GM12878 (cell line): ENCODE measurements at regions not wholly inside any gene's neighbourhood (a gene's known extent, or its start where the extent isn't known, plus 50 kb on each side); places are given as distances from the start of the nearest gene placed in this dataset.

Source experiments
- ATAC-seq: fragments of 200-7000 bp; cut with Tn5 transposase; 3 replicates; pipeline ENCODE4 v1.9.1; 2020; ENCODE audit warnings: mild to moderate bottlenecking, moderate library complexity
- BruUV-seq: library from RNA; stranded (reverse); fragments of 400-500 nt; replicated peaks from 2 replicates; lab custom pipeline; 2021; lab: Mats Ljungman, UMichigan
- CTCF ChIA-PET: fragments of 300-600 bp; sonication (Branson Sonifier 250); formaldehyde crosslinking; extraction: SDS; loops from one replicate; lab custom pipeline; 2021; ENCODE audit warnings: inconsistent platforms; lab: Yijun Ruan, JAX
- POLR2A ChIA-PET: fragments of 350-600 bp; formaldehyde crosslinking; extraction: SDS; loops from one replicate; lab custom pipeline; 2021; ENCODE audit warnings: inconsistent platforms; lab: Charles Lee
- RAD21 ChIA-PET: fragments of 300-600 bp; sonication (Branson Sonifier 250); formaldehyde crosslinking; loops from one replicate; lab custom pipeline; 2023; ENCODE audit warnings: antibody characterized with exemption; ENCODE audit not compliant: unreplicated experiment; lab: Charles Lee
- SMC1A ChIA-PET: fragments of 300-600 bp; sonication (Branson Sonifier 250); formaldehyde crosslinking; loops from one replicate; lab custom pipeline; 2023; ENCODE audit not compliant: unreplicated experiment, uncharacterized antibody; lab: Charles Lee
- DNase-seq: peaks from one replicate; pipeline ENCODE4 v3.0.0-alpha.2; 2011; ENCODE audit warnings: low read depth, low spot score
- FAIRE-seq: peaks from 3 replicates; lab custom pipeline; 2011; peaks lifted over from hg19 to GRCh38; lab: Jason Lieb, UNC
- H2AFZ ChIP-seq: 2 replicates; pipeline ENCODE4 v1.6.0; 2011; ENCODE audit warnings: low read depth, low read length, control low read depth; ENCODE audit not compliant: control insufficient read depth
- H3K27ac ChIP-seq: 2 replicates; pipeline ENCODE4 v1.5.1; 2011; ENCODE audit warnings: control low read depth; ENCODE audit not compliant: control insufficient read depth, insufficient read depth
- H3K27me3 ChIP-seq, 2 experiments: replicated peaks in 1 of 2; 2 replicates each; pipeline versions ENCODE4 v1.6.0 to v1.6.1; 2011; ENCODE audit warnings: low read length in 1 of 2; ENCODE audit not compliant: control insufficient read depth in 2 of 2, insufficient read depth in 2 of 2
- H3K36me3 ChIP-seq, 2 experiments: 2 replicates each; pipeline ENCODE4 v1.5.1; 2011; ENCODE audit warnings: low read length in 1 of 2; ENCODE audit not compliant: control insufficient read depth in 2 of 2, insufficient read depth in 2 of 2
- H3K4me1 ChIP-seq: 2 replicates; pipeline ENCODE4 v1.6.1; 2011; ENCODE audit warnings: mild to moderate bottlenecking, low read length, moderate library complexity, mixed read lengths; ENCODE audit not compliant: control insufficient read depth, insufficient read depth
- H3K4me2 ChIP-seq: 2 replicates; pipeline ENCODE4 v1.6.0; 2011; ENCODE audit warnings: control low read depth; ENCODE audit not compliant: control insufficient read depth, insufficient read depth
- H3K4me3 ChIP-seq: fragments of 200-600 bp; sonication (generic); 2 replicates; pipeline ENCODE4 v1.5.1; 2016
- H3K79me2 ChIP-seq: 2 replicates; pipeline ENCODE4 v1.6.0; 2011; ENCODE audit warnings: low read length; ENCODE audit not compliant: control insufficient read depth, insufficient read depth
- H3K9ac ChIP-seq: 2 replicates; pipeline ENCODE4 v1.8.0; 2011; ENCODE audit warnings: low read length, control low read depth, mixed read lengths; ENCODE audit not compliant: control insufficient read depth, insufficient read depth
- H3K9me3 ChIP-seq: replicated peaks from 3 replicates; pipeline ENCODE4 v1.5.1; 2011; ENCODE audit warnings: mild to moderate bottlenecking, low read length; ENCODE audit not compliant: control insufficient read depth, insufficient read depth
- H4K20me1 ChIP-seq: 2 replicates; pipeline ENCODE4 v1.6.0; 2011; ENCODE audit not compliant: control insufficient read depth, insufficient read depth
- BRCA1 ChIP-seq: IDR thresholded peaks from 2 replicates; pipeline ENCODE4 v1.6.1; 2011; ENCODE audit warnings: low read depth, low read length, improper control_type of control experiment
- CBFB ChIP-seq: IDR thresholded peaks from 2 replicates; pipeline ENCODE4 v1.6.1; 2016; ENCODE audit warnings: antibody characterized with exemption, low read depth
- CREM ChIP-seq: IDR thresholded peaks from 2 replicates; pipeline ENCODE4 v1.6.1; 2014; ENCODE audit warnings: antibody characterized with exemption, low read depth
- E2F8 ChIP-seq: fragments of 450-650 bp; IDR thresholded peaks from 2 replicates; pipeline ENCODE4 v1.6.1; 2018; ENCODE audit warnings: mild to moderate bottlenecking, low read depth, moderate library complexity; ENCODE audit not compliant: partially characterized antibody
- JUNB ChIP-seq: IDR thresholded peaks from 2 replicates; pipeline ENCODE4 v1.6.1; 2016; ENCODE audit warnings: antibody characterized with exemption, mild to moderate bottlenecking
- KLF5 ChIP-seq: fragments of 450-650 bp; IDR thresholded peaks from 2 replicates; pipeline ENCODE4 v1.6.1; 2014; ENCODE audit warnings: mild to moderate bottlenecking; ENCODE audit not compliant: partially characterized antibody
- MAX ChIP-seq: IDR thresholded peaks from 2 replicates; pipeline ENCODE4 v1.6.1; 2012; ENCODE audit warnings: low read depth, low read length, improper control_type of control experiment
- NFYA ChIP-seq: IDR thresholded peaks from 2 replicates; pipeline ENCODE4 v1.6.1; 2011; ENCODE audit warnings: low read depth, mild to moderate bottlenecking, low read length, improper control_type of control experiment, borderline replicate concordance
- NKRF ChIP-seq: fragments of 450-650 bp; conservative IDR thresholded peaks from 2 replicates; pipeline ENCODE4 v1.6.1; 2017; ENCODE audit warnings: mild to moderate bottlenecking, moderate library complexity
- PKNOX1 ChIP-seq: fragments of 450-650 bp; IDR thresholded peaks from 2 replicates; pipeline ENCODE4 v1.6.1; 2016; ENCODE audit warnings: mild to moderate bottlenecking
- RAD51 ChIP-seq: fragments of 450-650 bp; IDR thresholded peaks from 2 replicates; pipeline ENCODE4 v1.6.1; 2016; ENCODE audit warnings: moderate library complexity, mild to moderate bottlenecking, inconsistent platforms
- SIN3A ChIP-seq: IDR thresholded peaks from 2 replicates; pipeline ENCODE4 v1.6.1; 2012; ENCODE audit warnings: low read depth, low read length, improper control_type of control experiment
- SMAD5 ChIP-seq: IDR thresholded peaks from 2 replicates; pipeline ENCODE4 v1.6.1; 2016; ENCODE audit warnings: antibody characterized with exemption, low read depth
- SUPT20H ChIP-seq: IDR thresholded peaks from 2 replicates; pipeline ENCODE4 v1.6.1; 2011; ENCODE audit warnings: low read depth, mild to moderate bottlenecking, low read length, moderate library complexity, borderline replicate concordance; ENCODE audit not compliant: control insufficient read depth
- ZNF384 ChIP-seq: IDR thresholded peaks from 2 replicates; pipeline ENCODE4 v1.6.1; 2012; ENCODE audit warnings: low read depth, mild to moderate bottlenecking, low read length, improper control_type of control experiment, borderline replicate concordance
- WGBS: methylation state at CpG from one replicate; pipeline ENCODE4 v1.1.6; 2016; ENCODE audit warnings: low lambda C conversion rate; ENCODE audit not compliant: insufficient replicate concordance, insufficient coverage; ENCODE audit errors: missing lambda C conversion rate; 5-methylcytosine and 5-hydroxymethylcytosine counted together
- in situ Hi-C: fragments of 300-500 bp; cut with MboI; formaldehyde crosslinking; loops from 9 replicates; pipeline ENCODE4 v1.14.3; 2018; ENCODE audit warnings: mixed read lengths
- intact Hi-C: fragments of 100-400 bp; cut with micrococcal nuclease; formaldehyde crosslinking; loops from one replicate; pipeline ENCODE4 v1.14.2; 2022; ENCODE audit not compliant: unreplicated experiment
- TF ChIP-seq, protein P1 (sequence below): fragments of 450-650 bp; IDR thresholded peaks from 2 replicates; pipeline ENCODE4 v1.6.1; 2017; ENCODE audit warnings: mild to moderate bottlenecking, low read depth, inconsistent platforms; ENCODE audit not compliant: poor library complexity, severe bottlenecking
- TF ChIP-seq, protein P2 (sequence below): fragments of 450-650 bp; IDR thresholded peaks from 2 replicates; pipeline ENCODE4 v1.6.1; 2014; ENCODE audit warnings: mild to moderate bottlenecking

- ATAC-seq, result no peak
- Histone ChIP-seq H3K36me3 (no peaks in the 10 kb centered on the region), H3K27ac (no peak overlapping the region), H3K9ac (no peak overlapping the region), H3K4me1 (no peaks in the 10 kb centered on the region), H3K4me3 (no peak overlapping the region), H3K4me2 (no peak overlapping the region), H3K79me2 (no peaks in the 10 kb centered on the region), H3K27me3 (no peaks in the 10 kb centered on the region; a peak in 1 of 4 replicates), H2AFZ (no peak overlapping the region), H4K20me1 (no peaks in the 10 kb centered on the region), H3K9me3 (no peaks in the 10 kb centered on the region)
- POLR2A ChIA-PET, result no interaction called here
- SMC1A ChIA-PET, result no interaction called here
- RAD21 ChIA-PET, result no interaction called here
- intact Hi-C loops (no loop called here), in situ Hi-C loops (no loop called here)
- no TSS peak for BruUV-seq
- FAIRE-seq, result no peak
- DNase-seq, result no peak
- CTCF ChIA-PET, result no interaction called here
- 49% methylated on average over 8 of the region's 8 CpGs for WGBS
- TF ChIP-seq SMAD5 (no peak), JUNB (no peak), KLF5 (no peak), PKNOX1 (no peak), BRCA1 (no peak), SIN3A (no peak), NKRF (no peak), RAD51 (no peak), MAX (no peak), SUPT20H (no peak), CREM (no peak), NFYA (no peak), ZNF384 (no peak), CBFB (no peak), E2F8 (no peak)
- TF ChIP-seq, protein P1, sequence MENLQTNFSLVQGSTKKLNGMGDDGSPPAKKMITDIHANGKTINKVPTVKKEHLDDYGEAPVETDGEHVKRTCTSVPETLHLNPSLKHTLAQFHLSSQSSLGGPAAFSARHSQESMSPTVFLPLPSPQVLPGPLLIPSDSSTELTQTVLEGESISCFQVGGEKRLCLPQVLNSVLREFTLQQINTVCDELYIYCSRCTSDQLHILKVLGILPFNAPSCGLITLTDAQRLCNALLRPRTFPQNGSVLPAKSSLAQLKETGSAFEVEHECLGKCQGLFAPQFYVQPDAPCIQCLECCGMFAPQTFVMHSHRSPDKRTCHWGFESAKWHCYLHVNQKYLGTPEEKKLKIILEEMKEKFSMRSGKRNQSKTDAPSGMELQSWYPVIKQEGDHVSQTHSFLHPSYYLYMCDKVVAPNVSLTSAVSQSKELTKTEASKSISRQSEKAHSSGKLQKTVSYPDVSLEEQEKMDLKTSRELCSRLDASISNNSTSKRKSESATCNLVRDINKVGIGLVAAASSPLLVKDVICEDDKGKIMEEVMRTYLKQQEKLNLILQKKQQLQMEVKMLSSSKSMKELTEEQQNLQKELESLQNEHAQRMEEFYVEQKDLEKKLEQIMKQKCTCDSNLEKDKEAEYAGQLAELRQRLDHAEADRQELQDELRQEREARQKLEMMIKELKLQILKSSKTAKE, result no peak
- TF ChIP-seq, protein P2, sequence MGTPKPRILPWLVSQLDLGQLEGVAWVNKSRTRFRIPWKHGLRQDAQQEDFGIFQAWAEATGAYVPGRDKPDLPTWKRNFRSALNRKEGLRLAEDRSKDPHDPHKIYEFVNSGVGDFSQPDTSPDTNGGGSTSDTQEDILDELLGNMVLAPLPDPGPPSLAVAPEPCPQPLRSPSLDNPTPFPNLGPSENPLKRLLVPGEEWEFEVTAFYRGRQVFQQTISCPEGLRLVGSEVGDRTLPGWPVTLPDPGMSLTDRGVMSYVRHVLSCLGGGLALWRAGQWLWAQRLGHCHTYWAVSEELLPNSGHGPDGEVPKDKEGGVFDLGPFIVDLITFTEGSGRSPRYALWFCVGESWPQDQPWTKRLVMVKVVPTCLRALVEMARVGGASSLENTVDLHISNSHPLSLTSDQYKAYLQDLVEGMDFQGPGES, result no peak
Measured at GRCh38 chr10:2878818-2879217, 188.5 kb upstream of the PFKP start.
